H7 (cell line): ENCODE measurements at regions not wholly inside any gene's neighbourhood (a gene's known extent, or its start where the extent isn't known, plus 50 kb on each side); places are given as distances from the start of the nearest gene placed in this dataset.
"Not testable (repeated sequence)": the region's sequence is repeated elsewhere in the genome, so short reads cannot be mapped to it uniquely, and the experiment has no call there.

Source experiments
- DNase-seq: peaks from one replicate; pipeline ENCODE4 v3.0.0; 2012
- H3K27me3 ChIP-seq: 2 replicates; pipeline ENCODE4 v1.6.0; 2011; ENCODE audit warnings: mild to moderate bottlenecking, low read length; ENCODE audit not compliant: control insufficient read depth, insufficient read depth
- H3K36me3 ChIP-seq: replicated peaks from 2 replicates; pipeline ENCODE4 v1.5.1; 2011; ENCODE audit warnings: low read length; ENCODE audit not compliant: control insufficient read depth, insufficient read depth
- H3K4me3 ChIP-seq: 2 replicates; pipeline ENCODE4 v1.5.1; 2011; ENCODE audit warnings: low read depth, mild to moderate bottlenecking, control low read depth, low read length, moderate library complexity; ENCODE audit not compliant: insufficient read depth

DNA sequence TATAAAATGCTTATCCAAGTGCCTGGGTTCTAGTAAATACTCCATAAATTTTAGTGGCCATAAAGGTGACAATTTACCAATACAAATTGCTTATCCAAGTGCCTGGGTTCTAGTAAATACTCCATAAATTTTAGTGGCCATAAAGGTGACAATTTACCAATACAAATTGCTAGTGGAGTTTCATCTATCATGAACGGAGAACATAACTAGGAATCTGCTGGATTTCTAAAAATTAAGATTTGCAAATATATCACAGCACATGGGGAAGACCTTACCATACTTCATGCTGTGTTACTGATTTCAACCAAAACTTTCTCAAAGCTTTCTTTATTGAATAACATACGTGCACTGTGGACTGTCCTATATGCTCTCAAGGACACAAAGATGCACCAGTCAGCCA, 1631.4 kb upstream of the FLRT2 start:
- H3K36me3 ChIP-seq, H3K4me3 ChIP-seq, H3K27me3 ChIP-seq, DNase-seq: not testable (repeated sequence)

DNA sequence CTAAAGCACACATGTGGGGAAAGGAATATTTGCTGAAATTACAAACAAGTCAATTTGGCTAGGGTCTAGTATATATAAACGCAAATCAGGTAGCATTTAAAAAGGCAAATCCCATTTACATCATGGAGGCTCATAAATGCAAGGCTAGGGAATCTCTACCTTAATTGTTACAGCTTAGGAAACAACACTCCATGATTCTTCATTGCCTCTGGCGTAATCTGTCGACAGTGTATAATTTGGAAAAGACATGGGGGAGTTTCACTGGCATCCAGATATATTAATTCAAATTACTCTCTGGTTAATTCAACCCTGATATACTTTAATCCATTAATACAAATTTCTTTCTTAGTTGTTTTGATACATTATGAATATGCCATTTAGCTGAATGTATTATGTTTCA, 1630.2 kb upstream of the FLRT2 start:
- no peaks in the 10 kb centered on the region for H3K27me3 ChIP-seq
- H3K36me3 ChIP-seq: no peaks in the 10 kb centered on the region
- no peak overlapping the region for H3K4me3 ChIP-seq
- no peak for DNase-seq

DNA sequence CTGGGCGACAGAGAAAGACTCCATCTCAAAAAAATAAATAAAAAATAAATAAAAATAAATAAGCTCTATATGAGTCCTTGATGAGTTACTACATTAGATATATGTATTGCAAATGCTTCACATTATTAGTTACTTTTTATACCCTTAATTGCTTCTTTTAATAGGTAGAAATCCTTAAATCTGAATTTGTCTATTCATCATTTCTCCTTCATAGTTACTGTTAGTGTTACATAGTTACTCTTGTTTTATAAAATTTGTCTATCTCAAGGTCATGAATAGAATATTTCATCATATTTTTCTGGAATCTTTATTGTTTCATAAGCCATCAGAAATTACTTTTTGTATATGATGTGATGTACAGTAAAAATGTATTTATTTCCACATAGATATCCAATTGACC, 1624.8 kb upstream of the FLRT2 start:
- Histone ChIP-seq H3K4me3 (no peak overlapping the region), H3K36me3 (no peaks in the 10 kb centered on the region), H3K27me3 (no peaks in the 10 kb centered on the region)
- no peak for DNase-seq

DNA sequence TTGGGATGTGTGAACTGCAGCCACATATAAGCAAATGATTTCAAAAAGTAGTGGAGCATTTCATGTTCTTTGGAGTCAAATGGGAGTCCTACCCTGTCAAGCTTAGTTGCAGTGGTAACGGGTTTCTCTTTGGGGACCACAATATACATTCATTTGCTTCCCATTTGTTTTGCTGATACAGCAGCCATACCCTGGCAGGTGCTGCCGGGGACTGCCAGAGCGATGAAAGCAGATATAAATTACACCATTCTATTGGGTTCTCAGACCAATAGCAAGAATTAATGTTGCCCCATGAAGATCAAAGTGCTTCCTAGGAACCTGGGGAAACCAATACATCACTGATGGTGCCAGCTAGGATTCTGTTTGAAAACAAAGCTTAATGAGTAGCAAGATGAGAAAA, 1621.5 kb upstream of the FLRT2 start:
- no peak overlapping the region for H3K4me3 ChIP-seq

GRCh38 chr14:83909507-83909906, 1620.4 kb upstream of the FLRT2 start:
- no peaks in the 10 kb centered on the region for H3K36me3 ChIP-seq
- no peak overlapping the region for H3K4me3 ChIP-seq
- H3K27me3 ChIP-seq: no peaks in the 10 kb centered on the region
- DNase-seq: no peak

More for the DNA sequence above, 1621.5 kb upstream of the FLRT2 start:
- no peaks in the 10 kb centered on the region for H3K36me3 ChIP-seq
- H3K27me3 ChIP-seq: no peaks in the 10 kb centered on the region
- DNase-seq: no peak

GRCh38 chr14:83912032-83912642, 1617.8 kb upstream of the FLRT2 start:
- no peaks in the 10 kb centered on the region for H3K27me3 ChIP-seq
- no peak overlapping the region for H3K4me3 ChIP-seq
- no peaks in the 10 kb centered on the region for H3K36me3 ChIP-seq
- DNase-seq: no peak

GRCh38 chr14:83913476-83913875, 1616.5 kb upstream of the FLRT2 start:
- Histone ChIP-seq H3K36me3 (no peaks in the 10 kb centered on the region), H3K27me3 (no peaks in the 10 kb centered on the region), H3K4me3 (no peak overlapping the region)
- DNase-seq: no peak

DNA sequence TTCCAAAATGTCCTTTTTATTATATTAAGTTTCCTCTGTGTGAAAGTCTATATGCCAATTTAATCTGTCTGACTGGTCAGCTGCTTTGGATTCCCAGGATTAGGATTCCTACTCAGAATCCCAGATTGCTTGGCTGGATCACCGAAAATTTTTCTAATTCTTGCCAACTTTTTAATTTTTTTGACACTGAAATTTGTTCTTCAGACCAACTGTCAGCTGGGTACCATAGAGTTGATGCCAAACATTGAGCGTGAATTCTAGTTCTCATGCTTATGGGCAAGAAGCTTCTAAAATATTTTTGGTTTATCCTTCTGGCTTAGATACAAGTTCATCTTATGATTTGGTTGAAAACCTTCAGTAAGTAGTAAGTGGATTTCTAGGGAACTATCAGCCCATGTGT, 1611.4 kb upstream of the FLRT2 start:
- no peak for DNase-seq
- Histone ChIP-seq H3K27me3 (no peaks in the 10 kb centered on the region), H3K4me3 (no peak overlapping the region), H3K36me3 (no peaks in the 10 kb centered on the region)

GRCh38 chr14:83919675-83920074, 1610.3 kb upstream of the FLRT2 start:
- H3K4me3 ChIP-seq, H3K27me3 ChIP-seq, DNase-seq, H3K36me3 ChIP-seq: not testable (repeated sequence)

GRCh38 chr14:83923842-83924241, 1606.1 kb upstream of the FLRT2 start:
- Histone ChIP-seq H3K4me3 (no peak overlapping the region), H3K27me3 (no peaks in the 10 kb centered on the region), H3K36me3 (no peaks in the 10 kb centered on the region)
- DNase-seq: no peak

DNA sequence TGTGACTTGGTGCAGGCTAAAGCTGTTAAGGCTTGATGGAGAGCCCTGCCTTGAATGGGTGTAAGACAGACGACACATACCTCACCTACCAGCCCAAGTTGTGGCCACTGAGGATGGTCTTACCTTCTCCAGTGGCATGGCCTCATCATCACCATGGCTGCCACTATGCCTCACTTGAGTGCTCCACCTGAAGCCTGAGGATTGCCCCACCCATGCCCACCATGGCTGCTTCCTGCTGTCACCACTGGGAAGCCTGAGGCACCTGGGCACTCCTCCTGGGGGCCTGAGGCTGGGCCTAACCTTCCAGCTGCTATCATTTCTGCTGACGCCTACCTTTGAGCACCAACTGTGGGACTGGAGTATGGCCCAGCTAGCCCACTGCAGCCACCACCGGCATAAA, 1605.7 kb upstream of the FLRT2 start:
- no peak overlapping the region for H3K4me3 ChIP-seq
- H3K36me3 ChIP-seq: no peaks in the 10 kb centered on the region
- H3K27me3 ChIP-seq: no peaks in the 10 kb centered on the region
- DNase-seq: no peak

- Histone ChIP-seq H3K36me3 (no peaks in the 10 kb centered on the region), H3K27me3 (no peaks in the 10 kb centered on the region), H3K4me3 (no peak overlapping the region)
- peak; percentile 8 for DNase-seq
Observed at GRCh38 chr14:83940253-83940652, 1589.7 kb upstream of the FLRT2 start.

DNA sequence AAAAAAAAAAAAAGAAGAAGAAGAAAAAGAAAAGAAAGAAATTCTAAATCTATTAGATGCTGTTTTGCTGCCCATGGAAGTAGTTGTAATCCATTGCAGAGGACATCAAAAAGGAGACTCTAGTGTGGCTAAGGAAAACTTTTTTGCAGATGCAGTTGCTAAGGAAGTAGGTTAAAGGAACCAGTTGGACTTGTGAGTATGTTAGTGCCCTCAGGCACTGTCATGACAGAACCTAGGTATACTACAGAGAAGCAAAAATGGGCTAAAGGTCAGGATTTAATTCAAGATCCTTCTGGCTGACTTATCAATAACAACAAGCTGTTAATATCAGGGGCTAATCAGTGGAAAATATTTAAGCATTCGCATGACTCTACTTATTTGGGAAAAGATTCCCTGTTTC, 1571.6 kb upstream of the FLRT2 start:
- no peak for DNase-seq
- H3K27me3 ChIP-seq: no peaks in the 10 kb centered on the region

DNA sequence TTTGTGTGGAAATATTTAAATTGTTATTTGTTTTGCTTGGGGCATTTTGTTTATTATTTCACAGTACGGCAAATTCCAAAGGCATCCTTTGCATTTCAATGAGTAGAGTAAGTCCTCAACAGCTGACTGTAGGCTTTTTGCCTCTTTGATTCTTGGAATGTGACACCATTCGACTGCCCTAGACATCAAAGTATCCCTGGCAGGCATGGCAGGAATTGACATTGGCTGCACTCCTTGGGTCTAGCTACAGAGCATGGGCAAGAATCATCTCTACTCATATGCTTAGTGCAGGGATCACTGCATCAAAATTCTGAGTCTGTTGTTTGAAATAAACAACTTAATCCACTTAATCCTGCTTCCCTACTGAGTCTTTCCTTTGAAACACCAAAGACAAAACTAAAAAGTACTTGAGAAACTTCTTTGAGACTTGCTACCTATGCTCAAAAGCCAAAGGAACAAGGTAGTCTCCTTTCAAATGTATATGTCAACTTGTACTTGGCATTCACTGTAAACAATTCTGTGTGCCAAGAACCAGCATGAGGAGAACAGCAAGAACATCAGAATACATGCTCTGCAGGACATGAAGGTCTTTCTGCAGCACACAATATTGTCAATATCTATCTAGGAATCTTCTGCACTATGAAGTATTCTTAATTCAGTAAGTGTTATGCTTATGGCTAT, 1569.0 kb upstream of the FLRT2 start:
- Histone ChIP-seq H3K36me3 (no peaks in the 10 kb centered on the region), H3K27me3 (no peaks in the 10 kb centered on the region), H3K4me3 (no peak overlapping the region)
- DNase-seq: peak; percentile 11

More for the DNA sequence above, 1571.6 kb upstream of the FLRT2 start:
- Histone ChIP-seq H3K4me3 (no peak overlapping the region), H3K36me3 (no peaks in the 10 kb centered on the region)

DNA sequence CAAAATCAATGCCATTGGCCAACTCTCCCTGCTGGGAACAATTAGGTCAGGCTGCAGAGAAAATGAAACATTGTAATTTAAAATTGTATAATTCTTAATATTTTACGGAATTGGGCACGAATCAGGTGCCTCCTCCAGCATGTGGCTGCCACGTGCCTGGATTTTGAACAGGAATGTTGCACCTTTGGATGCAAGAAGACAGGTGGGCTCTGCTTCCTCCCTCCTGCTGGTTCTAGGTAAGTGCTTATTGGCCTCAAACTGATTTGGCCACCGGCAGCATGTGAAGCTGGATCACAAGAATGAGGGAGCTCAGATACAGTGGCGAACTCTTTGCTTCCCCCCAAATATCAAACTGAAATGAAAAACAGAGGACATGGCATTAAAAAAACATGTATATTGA, 1559.9 kb upstream of the FLRT2 start:
- Histone ChIP-seq H3K36me3 (no peaks in the 10 kb centered on the region), H3K4me3 (no peak overlapping the region), H3K27me3 (no peaks in the 10 kb centered on the region)
- DNase-seq: no peak

- Histone ChIP-seq H3K36me3 (no peaks in the 10 kb centered on the region), H3K4me3 (no peak overlapping the region), H3K27me3 (no peaks in the 10 kb centered on the region)
- no peak for DNase-seq
Observed at GRCh38 chr14:83972631-83973030, 1557.3 kb upstream of the FLRT2 start.
